ENCODE measurements at regions not wholly inside any gene's neighbourhood (a gene's known extent, or its start where the extent isn't known, plus 50 kb on each side); places are given as distances from the start of the nearest gene placed in this dataset.
A peak's percentile ranks its signal among the peaks of the same experiment; 100 is the strongest.

DNA sequence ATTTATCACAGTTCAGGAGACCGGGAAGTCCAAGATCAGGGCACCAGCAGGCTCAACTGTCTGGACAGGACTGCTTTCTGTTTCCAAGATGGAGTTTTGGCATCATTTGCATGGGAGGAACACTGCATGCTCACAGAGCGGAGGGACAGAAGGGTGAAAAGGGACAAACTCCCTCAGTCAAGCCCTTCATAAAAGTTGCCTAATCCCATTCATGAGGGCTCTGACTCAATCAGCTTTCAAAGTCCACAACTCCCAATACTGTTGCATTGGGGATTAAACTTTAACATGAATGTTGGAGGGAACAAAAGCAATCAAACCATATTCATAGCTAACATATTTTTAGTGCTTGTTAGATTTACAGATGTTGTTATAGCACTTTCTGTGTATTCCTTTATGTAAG, 158.9 kb upstream of the MAD2L1 start:
- no peak overlapping the region for H2AFZ ChIP-seq (ENCODE audit: low read length)
- H3K9ac ChIP-seq (ENCODE audit: insufficient read depth, low read depth, low read length), result no peak overlapping the region
- ATAC-seq (peak; percentile 56), FAIRE-seq (no peak), DNase-seq (ENCODE audit: low spot score) (no peak)
- intact Hi-C loops (cut with micrococcal nuclease; ENCODE audit: unreplicated experiment) (no loop called here), in situ Hi-C loops (cut with HindIII; ENCODE audit: extremely low pct_ligation_motif_present, low pct_unique_long_range_greater_than_20kb) (no loop called here)
- CTCF ChIA-PET (ENCODE audit: low intra/inter-chr PET ratio, low total read pairs), result no interaction called here
- no peaks in the 10 kb centered on the region for H3K4me1 ChIP-seq (ENCODE audit: insufficient read depth, low read length)
- TF ChIP-seq ZIK1 (CRISPR knock-in tag; IDR thresholded peaks at IDR 0.05; ENCODE audit: borderline replicate concordance, low read depth) (no peak), SATB2 (CRISPR knock-in tag; IDR thresholded peaks at IDR 0.05) (no peak), NONO (IDR thresholded peaks at IDR 0.05) (no peak), NONO (CRISPR knock-in tag; conservative IDR thresholded peaks at IDR 0.05) (no peak), CEBPG (CRISPR knock-in tag; IDR thresholded peaks at IDR 0.05) (peak; percentile 40), ZNF264 (CRISPR knock-in tag; IDR thresholded peaks at IDR 0.05) (peak; percentile 85), ZNF609 (CRISPR knock-in tag; IDR thresholded peaks at IDR 0.05; ENCODE audit: borderline replicate concordance) (no peak), HNF4A (CRISPR knock-in tag; IDR thresholded peaks at IDR 0.05) (peak; percentile 44), MAFF (IDR thresholded peaks at IDR 0.05; ENCODE audit: low read depth, low read length) (no peak), MTA1 (CRISPR knock-in tag; IDR thresholded peaks at IDR 0.05; ENCODE audit: borderline replicate concordance) (no peak), FOSL1 (CRISPR knock-in tag; IDR thresholded peaks at IDR 0.05; ENCODE audit: borderline replicate concordance) (no peak)
- TF ChIP-seq, protein P1, sequence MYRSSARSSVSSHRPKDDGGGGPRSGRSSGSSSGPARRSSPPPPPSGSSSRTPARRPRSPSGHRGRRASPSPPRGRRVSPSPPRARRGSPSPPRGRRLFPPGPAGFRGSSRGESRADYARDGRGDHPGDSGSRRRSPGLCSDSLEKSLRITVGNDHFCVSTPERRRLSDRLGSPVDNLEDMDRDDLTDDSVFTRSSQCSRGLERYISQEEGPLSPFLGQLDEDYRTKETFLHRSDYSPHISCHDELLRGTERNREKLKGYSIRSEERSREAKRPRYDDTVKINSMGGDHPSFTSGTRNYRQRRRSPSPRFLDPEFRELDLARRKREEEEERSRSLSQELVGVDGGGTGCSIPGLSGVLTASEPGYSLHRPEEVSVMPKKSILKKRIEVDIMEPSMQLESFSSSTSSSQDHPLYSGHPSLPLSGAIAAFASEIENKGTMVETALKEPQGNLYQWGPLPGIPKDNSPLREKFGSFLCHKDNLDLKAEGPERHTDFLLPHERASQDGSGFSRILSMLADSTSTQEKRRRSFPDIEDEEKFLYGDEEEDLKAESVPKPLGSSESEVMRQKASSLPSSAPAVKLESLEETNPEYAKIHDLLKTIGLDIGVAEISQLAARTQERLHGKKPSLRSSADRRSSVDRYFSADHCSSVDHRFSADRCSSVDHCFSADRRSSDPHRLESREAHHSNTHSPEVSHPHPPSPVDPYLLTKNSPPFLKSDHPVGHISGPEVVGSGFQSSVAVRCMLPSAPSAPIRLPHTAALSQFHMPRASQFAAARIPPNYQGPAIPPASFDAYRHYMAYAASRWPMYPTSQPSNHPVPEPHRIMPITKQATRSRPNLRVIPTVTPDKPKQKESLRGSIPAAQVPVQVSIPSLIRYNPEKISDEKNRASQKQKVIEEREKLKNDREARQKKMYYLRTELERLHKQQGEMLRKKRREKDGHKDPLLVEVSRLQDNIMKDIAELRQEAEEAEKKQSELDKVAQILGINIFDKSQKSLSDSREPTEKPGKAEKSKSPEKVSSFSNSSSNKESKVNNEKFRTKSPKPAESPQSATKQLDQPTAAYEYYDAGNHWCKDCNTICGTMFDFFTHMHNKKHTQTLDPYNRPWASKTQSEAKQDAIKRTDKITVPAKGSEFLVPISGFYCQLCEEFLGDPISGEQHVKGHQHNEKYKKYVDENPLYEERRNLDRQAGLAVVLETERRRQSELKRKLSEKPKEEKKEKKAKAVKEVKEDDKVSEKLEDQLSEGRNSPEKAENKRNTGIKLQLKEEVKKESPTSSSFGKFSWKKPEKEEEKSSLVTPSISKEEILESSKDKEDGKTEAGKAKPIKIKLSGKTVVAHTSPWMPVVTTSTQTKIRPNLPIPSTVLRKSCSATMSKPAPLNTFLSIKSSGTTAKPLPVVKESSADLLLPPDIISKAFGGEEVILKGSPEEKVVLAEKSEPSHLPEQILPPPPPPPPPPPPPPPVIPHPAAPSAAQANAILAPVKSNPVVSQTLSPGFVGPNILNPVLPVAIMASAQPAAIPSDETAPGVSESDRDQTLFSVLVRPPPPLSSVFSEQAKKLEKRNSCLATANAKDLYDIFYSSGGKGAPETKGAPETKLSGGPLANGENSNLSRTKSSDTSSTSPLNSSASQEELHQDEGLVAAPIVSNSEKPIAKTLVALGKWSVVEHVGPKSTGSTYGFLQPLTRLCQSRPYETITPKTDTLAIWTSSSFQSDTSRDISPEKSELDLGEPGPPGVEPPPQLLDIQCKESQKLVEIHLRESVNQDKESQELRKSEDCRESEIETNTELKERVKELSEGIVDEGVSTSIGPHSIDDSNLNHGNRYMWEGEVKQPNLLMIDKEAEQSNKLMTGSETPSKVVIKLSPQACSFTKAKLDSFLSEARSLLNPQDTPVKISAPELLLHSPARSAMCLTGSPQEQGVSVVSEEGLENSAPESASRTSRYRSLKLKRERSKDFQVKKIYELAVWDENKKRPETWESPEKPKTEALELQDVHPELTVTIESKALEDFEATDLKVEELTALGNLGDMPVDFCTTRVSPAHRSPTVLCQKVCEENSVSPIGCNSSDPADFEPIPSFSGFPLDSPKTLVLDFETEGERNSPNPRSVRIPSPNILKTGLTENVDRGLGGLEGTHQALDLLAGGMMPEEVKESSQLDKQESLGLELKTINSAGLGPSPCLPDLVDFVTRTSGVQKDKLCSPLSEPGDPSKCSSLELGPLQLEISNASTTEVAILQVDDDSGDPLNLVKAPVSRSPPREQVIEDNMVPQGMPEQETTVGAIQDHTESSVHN (CRISPR knock-in tag; IDR thresholded peaks at IDR 0.05), result no peak
- no peak overlapping the region for H3K4me3 ChIP-seq (replicated peaks in 1 of 3; ENCODE audit: insufficient read depth in 1 of 3, low read depth in 2 of 3, low read length in 3 of 3)
- H3K36me3 ChIP-seq (replicated peaks in 1 of 2; ENCODE audit: control insufficient read depth in 1 of 2, insufficient read depth in 2 of 2, low read length in 2 of 2), result no peaks in the 10 kb centered on the region
- BruUV-seq (replicated peaks), result no TSS peak
- no peaks in the 10 kb centered on the region for H4K20me1 ChIP-seq (ENCODE audit: insufficient read depth, low read length)
- POLR2A ChIA-PET, result no interaction called here
- H3K27me3 ChIP-seq (ENCODE audit: control insufficient read depth in 1 of 2, insufficient read depth in 2 of 2, low read length in 2 of 2), result no peaks in the 10 kb centered on the region
- H3K4me2 ChIP-seq (ENCODE audit: low read depth, low read length), result no peak overlapping the region
- WGBS (ENCODE audit: low lambda C conversion rate), result 10% methylated on average over 1 of the region's 2 CpGs
- H3K27ac ChIP-seq (ENCODE audit: extremely low read length, insufficient read depth, low read length), result no peak overlapping the region
- H3K9me3 ChIP-seq (ENCODE audit: low read length), result no peaks in the 10 kb centered on the region
- H3K79me2 ChIP-seq (ENCODE audit: insufficient read depth, low read length), result no peaks in the 10 kb centered on the region

Measured in HepG2 (cell line).